ENCODE measurements at regions not wholly inside any gene's neighbourhood (a gene's known extent, or its start where the extent isn't known, plus 50 kb on each side); places are given as distances from the start of the nearest gene placed in this dataset.

GRCh38 chr2:129922571-129923264 lies 56.7 kb upstream of the RAB6C start:
- no peak for TF ChIP-seq CTCF (conservative IDR thresholded peaks at IDR 0.05 in 1 of 2, IDR thresholded peaks at IDR 0.05 in 1 of 2; ENCODE audit: low read depth in 1 of 2, low read length in 2 of 2)
- no peak for TF ChIP-seq EZH2 (IDR thresholded peaks at IDR 0.05; ENCODE audit: low read length, missing control alignments)
